ENCODE measurements at regions not wholly inside any gene's neighbourhood (a gene's known extent, or its start where the extent isn't known, plus 50 kb on each side); places are given as distances from the start of the nearest gene placed in this dataset.

GRCh38 chr10:130576427-130576826 is 440.2 kb downstream of the GLRX3 start:
- DNase-seq (ENCODE audit: insufficient read length, low spot score) (no peak), FAIRE-seq (no peak)
- TF ChIP-seq CTCF (IDR thresholded peaks at IDR 0.05; ENCODE audit: insufficient read depth, missing control alignments), result no peak

- no peak for FAIRE-seq
- no peak for DNase-seq (ENCODE audit: insufficient read length, low spot score)
- no peak for TF ChIP-seq CTCF (IDR thresholded peaks at IDR 0.05; ENCODE audit: insufficient read depth, missing control alignments)
Measured at GRCh38 chr10:130577039-130577438, 440.8 kb downstream of the GLRX3 start.

GRCh38 chr10:130578532-130579289 is 442.5 kb downstream of the GLRX3 start:
- DNase-seq (ENCODE audit: insufficient read length, low spot score) (no peak), FAIRE-seq (no peak)
- TF ChIP-seq CTCF (IDR thresholded peaks at IDR 0.05; ENCODE audit: insufficient read depth, missing control alignments), result no peak

- FAIRE-seq (no peak), DNase-seq (ENCODE audit: insufficient read length, low spot score) (no peak)
- TF ChIP-seq CTCF (IDR thresholded peaks at IDR 0.05; ENCODE audit: insufficient read depth, missing control alignments), result no peak
Measured at GRCh38 chr10:130579913-130580312, 443.7 kb downstream of the GLRX3 start.

- DNase-seq (ENCODE audit: insufficient read length, low spot score) (no peak), FAIRE-seq (no peak)
- no peak for TF ChIP-seq CTCF (IDR thresholded peaks at IDR 0.05; ENCODE audit: insufficient read depth, missing control alignments)
Measured at GRCh38 chr10:130580975-130581374, 444.8 kb downstream of the GLRX3 start.

- DNase-seq (ENCODE audit: insufficient read length, low spot score), result no peak
Measured at GRCh38 chr10:130587718-130588117, 451.5 kb downstream of the GLRX3 start.

More at GRCh38 chr10:130587718-130588117, 451.5 kb downstream of the GLRX3 start:
- no peak for TF ChIP-seq CTCF (IDR thresholded peaks at IDR 0.05; ENCODE audit: insufficient read depth, missing control alignments)
- FAIRE-seq, result no peak

All from D721Med (cell line).